LNCaP clone FGC (cell line): ENCODE measurements at regions not wholly inside any gene's neighbourhood (a gene's known extent, or its start where the extent isn't known, plus 50 kb on each side); places are given as distances from the start of the nearest gene placed in this dataset.

Source experiments
- DNase-seq: peaks from one replicate; pipeline ENCODE4 v3.0.0-alpha.2; 2011; ENCODE audit warnings: low read depth
- H3K4me3 ChIP-seq: 2 replicates; pipeline ENCODE4 v1.5.1; 2011; ENCODE audit warnings: mild to moderate bottlenecking, low read depth, low read length, control low read depth
- TF ChIP-seq, protein P1 (sequence below): IDR thresholded peaks from 2 replicates; pipeline ENCODE4 v1.5.1; 2012; ENCODE audit warnings: mild to moderate bottlenecking; ENCODE audit not compliant: control insufficient read depth, insufficient read depth; ENCODE audit errors: extremely low read depth

DNA sequence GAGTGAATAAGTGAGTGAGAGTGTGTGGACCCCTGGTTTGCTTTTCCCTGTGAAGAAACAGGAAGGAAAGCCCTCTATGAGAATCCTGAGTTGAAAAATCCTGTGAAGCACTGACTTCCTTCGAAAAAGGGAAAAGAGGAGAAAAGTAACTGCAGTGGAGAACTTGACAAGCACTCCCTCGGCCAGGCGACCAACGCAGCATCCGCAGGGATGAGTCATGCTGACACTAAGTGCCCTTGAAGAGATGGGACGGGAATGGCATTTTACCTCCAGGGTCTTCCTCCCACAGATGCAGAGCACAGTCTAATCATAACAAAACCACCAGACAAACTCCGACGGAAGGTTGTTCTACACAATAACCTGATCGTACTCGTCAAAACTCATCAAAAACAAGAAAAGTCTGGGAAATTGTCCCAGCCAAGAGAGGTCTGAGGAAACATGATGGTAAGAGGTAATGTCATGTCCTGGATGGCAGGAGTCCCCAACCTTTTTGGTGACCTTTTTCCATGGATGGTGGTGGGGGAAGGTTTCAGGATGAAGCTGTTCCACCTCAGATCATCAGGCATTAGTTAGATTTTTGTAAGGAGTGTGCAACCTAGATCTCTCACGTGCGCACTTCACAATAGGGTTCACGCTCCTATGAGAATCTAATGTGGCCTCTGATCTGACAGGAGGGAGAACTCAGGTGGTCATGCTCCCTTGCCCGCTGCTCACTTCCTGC, 132.2 kb upstream of the B3GAT1 start:
- DNase-seq, result no peak
- TF ChIP-seq, protein P1, sequence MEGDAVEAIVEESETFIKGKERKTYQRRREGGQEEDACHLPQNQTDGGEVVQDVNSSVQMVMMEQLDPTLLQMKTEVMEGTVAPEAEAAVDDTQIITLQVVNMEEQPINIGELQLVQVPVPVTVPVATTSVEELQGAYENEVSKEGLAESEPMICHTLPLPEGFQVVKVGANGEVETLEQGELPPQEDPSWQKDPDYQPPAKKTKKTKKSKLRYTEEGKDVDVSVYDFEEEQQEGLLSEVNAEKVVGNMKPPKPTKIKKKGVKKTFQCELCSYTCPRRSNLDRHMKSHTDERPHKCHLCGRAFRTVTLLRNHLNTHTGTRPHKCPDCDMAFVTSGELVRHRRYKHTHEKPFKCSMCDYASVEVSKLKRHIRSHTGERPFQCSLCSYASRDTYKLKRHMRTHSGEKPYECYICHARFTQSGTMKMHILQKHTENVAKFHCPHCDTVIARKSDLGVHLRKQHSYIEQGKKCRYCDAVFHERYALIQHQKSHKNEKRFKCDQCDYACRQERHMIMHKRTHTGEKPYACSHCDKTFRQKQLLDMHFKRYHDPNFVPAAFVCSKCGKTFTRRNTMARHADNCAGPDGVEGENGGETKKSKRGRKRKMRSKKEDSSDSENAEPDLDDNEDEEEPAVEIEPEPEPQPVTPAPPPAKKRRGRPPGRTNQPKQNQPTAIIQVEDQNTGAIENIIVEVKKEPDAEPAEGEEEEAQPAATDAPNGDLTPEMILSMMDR, result no peak
- no peak overlapping the region for H3K4me3 ChIP-seq

DNA sequence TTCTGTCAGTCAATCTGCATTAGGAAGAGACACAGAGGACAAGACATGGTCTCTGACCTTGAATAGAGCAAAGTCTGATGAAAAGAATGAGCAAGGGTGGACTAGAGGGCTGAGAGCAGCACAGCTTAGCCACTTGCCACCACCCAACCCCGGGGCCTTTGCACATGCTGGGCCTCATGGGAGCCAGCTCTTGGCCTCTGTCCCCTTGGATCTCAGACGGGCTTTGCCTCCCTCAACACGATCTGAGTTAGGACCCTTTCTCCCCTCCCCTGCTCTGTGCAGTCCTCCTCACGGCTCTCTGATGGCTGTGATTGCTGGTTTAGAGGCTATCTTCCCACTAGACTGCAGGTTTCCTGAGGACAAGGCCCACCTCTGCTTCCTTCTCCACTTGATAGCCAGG, 131.6 kb upstream of the B3GAT1 start:
- no peak overlapping the region for H3K4me3 ChIP-seq
- DNase-seq, result no peak
- TF ChIP-seq, protein P1, result no peak

DNA sequence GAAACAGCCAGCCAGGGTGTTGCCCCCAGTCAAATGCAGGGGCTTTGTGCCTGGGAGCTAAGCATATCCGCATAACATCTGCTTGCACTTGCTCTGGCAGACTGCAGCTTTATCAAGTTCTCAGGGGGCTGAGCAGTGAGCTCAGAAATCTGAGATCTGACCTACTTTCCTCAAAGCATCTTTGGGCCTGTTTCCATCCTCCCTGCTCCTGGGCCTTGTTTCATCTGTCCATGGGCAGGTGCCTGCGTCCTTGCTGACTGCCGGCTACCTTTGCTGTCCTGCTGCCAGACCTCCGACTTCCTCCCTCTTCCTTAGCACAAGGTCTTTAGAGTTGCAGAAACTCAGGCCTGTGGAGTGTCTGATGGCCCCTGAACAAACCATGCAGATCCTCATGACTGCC, 131.2 kb upstream of the B3GAT1 start:
- H3K4me3 ChIP-seq, result no peak overlapping the region
- no peak for DNase-seq
- TF ChIP-seq, protein P1, result no peak

DNA sequence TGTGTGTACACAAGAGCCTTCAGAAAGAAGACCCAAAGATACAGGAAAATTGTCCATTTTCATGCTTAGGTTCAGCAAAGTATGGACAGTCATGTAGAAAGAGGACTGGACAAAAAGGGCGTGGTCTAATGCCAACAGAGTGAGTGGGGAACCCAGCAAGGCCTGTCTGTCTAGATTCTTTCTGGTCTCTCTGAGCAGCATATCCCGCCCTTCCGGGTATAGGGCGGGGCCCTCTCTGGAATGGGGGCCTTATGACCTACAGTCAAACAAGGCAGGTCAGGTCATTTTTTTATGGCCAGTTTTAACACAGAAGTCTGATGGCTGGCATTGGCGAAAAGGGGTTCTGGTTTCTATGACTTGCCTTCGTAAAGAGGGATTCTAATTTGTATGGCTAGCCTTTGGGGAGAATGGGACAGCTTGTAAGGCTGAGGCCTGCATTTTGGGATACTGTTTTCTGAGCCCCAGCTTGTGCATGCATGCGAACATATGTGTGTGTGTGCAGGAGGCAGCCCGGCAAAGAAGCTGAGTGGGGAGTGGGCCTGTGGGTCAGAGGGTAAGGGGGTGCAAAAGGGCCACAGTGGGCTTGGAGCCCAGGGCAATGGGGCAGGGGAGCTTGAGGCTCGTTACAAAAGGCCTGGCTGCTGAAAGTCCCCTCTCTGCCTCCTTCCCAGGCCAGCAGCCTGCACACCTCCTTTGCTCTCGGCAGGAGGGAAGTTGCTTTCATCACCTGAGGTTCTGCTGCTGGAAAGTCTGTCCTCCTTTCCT, 130.5 kb upstream of the B3GAT1 start:
- H3K4me3 ChIP-seq, result no peak overlapping the region
- no peak for DNase-seq
- TF ChIP-seq, protein P1, result no peak

DNA sequence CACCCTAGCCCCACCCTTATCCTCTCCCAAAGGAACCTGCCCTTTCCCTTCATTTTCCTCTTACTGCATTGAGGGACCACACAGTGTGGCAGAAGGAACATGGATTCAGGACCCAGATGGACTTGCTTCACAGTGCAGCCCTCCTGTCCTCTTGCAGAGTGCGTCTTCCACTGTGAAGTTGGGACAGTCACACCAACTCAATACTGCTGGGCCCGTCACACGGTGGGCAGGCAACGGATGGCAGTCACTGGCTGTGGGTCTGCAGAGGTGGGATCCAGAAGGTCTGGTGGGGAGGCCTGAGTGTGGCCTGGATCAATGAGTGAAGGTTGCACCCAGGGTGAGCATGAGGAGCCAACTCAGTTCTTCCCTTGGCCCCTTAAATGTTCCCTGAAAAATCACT, 129.9 kb upstream of the B3GAT1 start:
- TF ChIP-seq, protein P1, result no peak
- no peak overlapping the region for H3K4me3 ChIP-seq
- no peak for DNase-seq

DNA sequence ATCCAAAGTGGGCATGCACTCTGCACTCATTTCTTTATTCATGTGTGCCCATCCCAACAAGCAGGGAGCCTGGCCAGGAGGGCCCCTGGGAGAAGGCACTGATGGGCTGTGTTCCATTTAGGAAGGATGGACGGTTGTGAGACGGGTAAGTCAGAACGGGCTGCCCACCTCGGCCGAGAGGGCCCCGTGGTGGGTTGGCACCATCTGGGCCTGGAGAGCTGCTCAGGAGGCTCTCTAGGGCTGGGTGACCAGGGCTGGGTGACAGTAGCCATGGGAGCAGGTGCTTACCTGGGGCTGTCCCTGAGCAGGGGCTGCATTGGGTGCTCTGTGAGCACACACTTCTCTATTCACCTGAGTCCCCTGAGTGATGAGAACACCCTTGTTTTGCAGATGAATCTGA, 129.3 kb upstream of the B3GAT1 start:
- DNase-seq, result no peak
- H3K4me3 ChIP-seq, result no peak overlapping the region
- TF ChIP-seq, protein P1, result no peak
